SJSA1 (cell line): ENCODE measurements at regions not wholly inside any gene's neighbourhood (a gene's known extent, or its start where the extent isn't known, plus 50 kb on each side); places are given as distances from the start of the nearest gene placed in this dataset.

Source experiments
- DNase-seq, 2 experiments: peaks; one replicate each; pipeline ENCODE4 v3.0.0-alpha.2; 2015 to 2020; ENCODE audit warnings: low spot score in 2 of 2, low read depth in 1 of 2
- H3K27ac ChIP-seq: fragments of 250-450 bp; sonication (Bioruptor Pico); 2 replicates; pipeline ENCODE4 v1.5.1; 2020; ENCODE audit warnings: mild to moderate bottlenecking, moderate library complexity
- H3K27me3 ChIP-seq: fragments of 250-450 bp; sonication (Bioruptor Pico); replicated peaks from 2 replicates; pipeline ENCODE4 v1.5.1; 2020; ENCODE audit warnings: mild to moderate bottlenecking, moderate library complexity
- H3K36me3 ChIP-seq: fragments of 250-450 bp; sonication (Bioruptor Pico); 2 replicates; pipeline ENCODE4 v1.5.1; 2020; ENCODE audit warnings: mild to moderate bottlenecking
- H3K4me1 ChIP-seq: fragments of 250-450 bp; sonication (Bioruptor Pico); replicated peaks from 2 replicates; pipeline ENCODE4 v1.6.1; 2021; ENCODE audit warnings: mild to moderate bottlenecking
- H3K4me3 ChIP-seq: fragments of 250-450 bp; sonication (Bioruptor Pico); 2 replicates; pipeline ENCODE4 v1.5.1; 2020; ENCODE audit warnings: mild to moderate bottlenecking
- H3K9me3 ChIP-seq: fragments of 250-450 bp; sonication (Bioruptor Pico); replicated peaks from 2 replicates; pipeline ENCODE4 v1.5.1; 2020; ENCODE audit warnings: mild to moderate bottlenecking

- no peaks in the 10 kb centered on the region for H3K36me3 ChIP-seq
- H3K27me3 ChIP-seq = no peaks in the 10 kb centered on the region
- no peak overlapping the region for H3K27ac ChIP-seq
- peaks cover 7% of the 10 kb centered on the region; the same call in 1 of the 2 replicates for H3K4me1 ChIP-seq
- DNase-seq = no peak
- no peak overlapping the region for H3K4me3 ChIP-seq
- H3K9me3 ChIP-seq = no peaks in the 10 kb centered on the region
Measured at GRCh38 chr5:103434057-103434456, 128.5 kb downstream of the NUDT12 start.

- DNase-seq = no peak
- Histone ChIP-seq H3K36me3 (no peaks in the 10 kb centered on the region), H3K27ac (no peak overlapping the region), H3K27me3 (no peaks in the 10 kb centered on the region), H3K4me1 (peaks cover 7% of the 10 kb centered on the region; the same call in 1 of the 2 replicates), H3K9me3 (no peaks in the 10 kb centered on the region), H3K4me3 (no peak overlapping the region)
Measured at GRCh38 chr5:103433211-103433610, 129.4 kb downstream of the NUDT12 start.

GRCh38 chr5:103428923-103429322 lies 133.7 kb downstream of the NUDT12 start:
- H3K36me3 ChIP-seq = no peaks in the 10 kb centered on the region
- peaks cover 28% of the 10 kb centered on the region for H3K4me1 ChIP-seq
- no peaks in the 10 kb centered on the region for H3K27me3 ChIP-seq
- no peak overlapping the region for H3K4me3 ChIP-seq
- H3K27ac ChIP-seq = no peak overlapping the region
- DNase-seq = no peak
- H3K9me3 ChIP-seq = no peaks in the 10 kb centered on the region

GRCh38 chr5:103428411-103428871 lies 134.1 kb downstream of the NUDT12 start:
- no peak for DNase-seq
- Histone ChIP-seq H3K36me3 (no peaks in the 10 kb centered on the region), H3K9me3 (no peaks in the 10 kb centered on the region), H3K4me1 (peaks cover 28% of the 10 kb centered on the region), H3K27ac (no peak overlapping the region), H3K27me3 (no peaks in the 10 kb centered on the region), H3K4me3 (no peak overlapping the region)

- DNase-seq = no peak
- H3K4me3 ChIP-seq = no peak overlapping the region
- H3K27me3 ChIP-seq = no peaks in the 10 kb centered on the region
- no peak overlapping the region for H3K27ac ChIP-seq
- peaks cover 22% of the 10 kb centered on the region for H3K4me1 ChIP-seq
- H3K9me3 ChIP-seq = no peaks in the 10 kb centered on the region
- H3K36me3 ChIP-seq = no peaks in the 10 kb centered on the region
Measured at GRCh38 chr5:103427326-103427725, 135.3 kb downstream of the NUDT12 start.

GRCh38 chr5:103425686-103426454 lies 136.7 kb downstream of the NUDT12 start:
- no peaks in the 10 kb centered on the region for H3K27me3 ChIP-seq
- peaks cover 22% of the 10 kb centered on the region for H3K4me1 ChIP-seq
- DNase-seq = no peak
- no peaks in the 10 kb centered on the region for H3K36me3 ChIP-seq
- peak overlapping the region; percentile 16 for H3K27ac ChIP-seq
- no peak overlapping the region for H3K4me3 ChIP-seq
- H3K9me3 ChIP-seq = no peaks in the 10 kb centered on the region

GRCh38 chr5:103424453-103425205 lies 138.0 kb downstream of the NUDT12 start:
- H3K4me1 ChIP-seq = peaks cover 22% of the 10 kb centered on the region
- no peaks in the 10 kb centered on the region for H3K27me3 ChIP-seq
- no peaks in the 10 kb centered on the region for H3K36me3 ChIP-seq
- H3K27ac ChIP-seq = peak overlapping the region; percentile 16
- H3K9me3 ChIP-seq = no peaks in the 10 kb centered on the region
- no peak overlapping the region for H3K4me3 ChIP-seq
- peak in 1 of 2 experiments; percentile 38 for DNase-seq

- Histone ChIP-seq H3K27ac (peak overlapping the region; percentile 16), H3K9me3 (no peaks in the 10 kb centered on the region), H3K36me3 (no peaks in the 10 kb centered on the region), H3K27me3 (no peaks in the 10 kb centered on the region), H3K4me3 (no peak overlapping the region), H3K4me1 (peaks cover 22% of the 10 kb centered on the region)
- DNase-seq = no peak
Measured at GRCh38 chr5:103424026-103424425, 138.6 kb downstream of the NUDT12 start.

- Histone ChIP-seq H3K27ac (no peak overlapping the region), H3K9me3 (no peaks in the 10 kb centered on the region), H3K4me3 (no peak overlapping the region), H3K27me3 (no peaks in the 10 kb centered on the region), H3K4me1 (peaks cover 22% of the 10 kb centered on the region), H3K36me3 (no peaks in the 10 kb centered on the region)
- DNase-seq = no peak
Measured at GRCh38 chr5:103422756-103423155, 139.8 kb downstream of the NUDT12 start.

- H3K9me3 ChIP-seq = no peaks in the 10 kb centered on the region
- no peaks in the 10 kb centered on the region for H3K36me3 ChIP-seq
- no peak overlapping the region for H3K27ac ChIP-seq
- DNase-seq = no peak
- H3K27me3 ChIP-seq = no peaks in the 10 kb centered on the region
- H3K4me3 ChIP-seq = no peak overlapping the region
- H3K4me1 ChIP-seq = no peaks in the 10 kb centered on the region
Measured at GRCh38 chr5:103414604-103415003, 148.0 kb downstream of the NUDT12 start.

GRCh38 chr5:103411711-103412110 lies 150.9 kb downstream of the NUDT12 start:
- Histone ChIP-seq H3K4me1 (0 out of 2 replicates have a peak, but pooled peaks cover 5% of the 10 kb centered on the region), H3K27ac (no peak overlapping the region), H3K27me3 (no peaks in the 10 kb centered on the region), H3K4me3 (no peak overlapping the region), H3K36me3 (no peaks in the 10 kb centered on the region), H3K9me3 (no peaks in the 10 kb centered on the region)
- DNase-seq = no peak

- no peaks in the 10 kb centered on the region for H3K27me3 ChIP-seq
Measured at GRCh38 chr5:103410172-103410571, 151.6 kb downstream of the MACIR start.

GRCh38 chr5:103409013-103409670 lies 150.6 kb downstream of the MACIR start:
- Histone ChIP-seq H3K9me3 (no peaks in the 10 kb centered on the region), H3K36me3 (no peaks in the 10 kb centered on the region), H3K4me1 (0 out of 2 replicates have a peak, but pooled peaks cover 5% of the 10 kb centered on the region), H3K4me3 (no peak overlapping the region), H3K27me3 (no peaks in the 10 kb centered on the region), H3K27ac (no peak overlapping the region)
- DNase-seq = no peak

More at GRCh38 chr5:103410172-103410571, 151.6 kb downstream of the MACIR start:
- Histone ChIP-seq H3K27ac (no peak overlapping the region), H3K36me3 (no peaks in the 10 kb centered on the region), H3K9me3 (no peaks in the 10 kb centered on the region), H3K4me1 (0 out of 2 replicates have a peak, but pooled peaks cover 5% of the 10 kb centered on the region), H3K4me3 (no peak overlapping the region)
- no peak for DNase-seq
